Ascending aorta (tissue), 2 donors: ENCODE measurements at regions not wholly inside any gene's neighbourhood (a gene's known extent, or its start where the extent isn't known, plus 50 kb on each side); places are given as distances from the start of the nearest gene placed in this dataset.

ENCODE experiments used
- DNase-seq, 2 donors: peaks; one replicate each; pipeline ENCODE4 v3.0.0-alpha.2; 2019; ENCODE audit warnings: low spot score in 2 of 2
- H3K27ac ChIP-seq, 2 donors: fragments of 200-600 bp; sonication (generic); one replicate each; pipeline ENCODE4 v1.5.1; 2016 to 2017; ENCODE audit warnings: mild to moderate bottlenecking in 1 of 2
- H3K27me3 ChIP-seq: fragments of 200-600 bp; sonication (generic); one replicate; pipeline ENCODE4 v1.5.1; 2017
- H3K36me3 ChIP-seq, 2 donors: fragments of 200-600 bp; sonication (generic); one replicate each; pipeline ENCODE4 v1.5.1; 2016
- H3K4me1 ChIP-seq, 2 donors: fragments of 200-600 bp; sonication (generic); one replicate each; pipeline ENCODE4 v1.5.1; 2016 to 2017; ENCODE audit warnings: mild to moderate bottlenecking in 1 of 2
- H3K4me3 ChIP-seq, 2 donors: fragments of 200-600 bp; sonication (generic); one replicate each; pipeline ENCODE4 v1.5.1; 2016 to 2017; ENCODE audit warnings: mild to moderate bottlenecking in 1 of 2
- H3K9me3 ChIP-seq, 2 donors: fragments of 200-600 bp; sonication (generic); one replicate each; pipeline ENCODE4 v1.5.1; 2016
- intact Hi-C: fragments of 100-400 bp; cut with DNase I; formaldehyde crosslinking; loops from one replicate; pipeline ENCODE4 v1.15.1; 2023
- TF ChIP-seq, protein P1 (sequence below), 3 experiments: fragments of 200-600 bp in 2 of 3; fragments of 450-650 bp in 1 of 3; sonication (generic) in 2 of 3; IDR thresholded peaks; one replicate each; pipeline ENCODE4 v1.5.1; 2016 to 2019; ENCODE audit warnings: antibody characterized with exemption in 3 of 3, mild to moderate bottlenecking in 1 of 3, moderate library complexity in 1 of 3

DNA sequence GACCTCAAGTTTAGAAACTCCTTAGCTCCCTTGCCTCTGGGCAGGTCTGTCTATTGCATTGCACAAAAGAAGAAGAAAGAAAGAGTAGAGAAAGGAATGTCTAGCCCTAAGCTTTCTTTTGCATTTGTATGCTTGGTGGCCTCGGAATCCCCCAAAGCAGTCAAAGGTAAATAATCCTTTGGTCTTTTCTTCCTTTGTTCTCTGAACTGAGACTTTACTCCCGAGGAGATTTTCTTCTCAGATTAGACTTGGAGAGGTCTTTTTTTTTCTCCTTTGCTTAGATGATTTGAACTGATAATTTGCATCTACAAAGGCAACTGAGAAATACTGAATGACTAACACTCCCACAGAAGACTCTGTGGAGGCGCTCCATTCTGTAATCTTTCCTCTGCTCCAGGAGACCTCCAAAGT lies 93.2 kb downstream of the AKR1D1 start:
- intact Hi-C loops, result loop anchor here (10.0 kb wide), 1 partner anchor 365 kb away; no protein-coding TSS in a partner anchor
- no peak overlapping the region for H3K4me3 ChIP-seq
- H3K27ac ChIP-seq, result no peak overlapping the region
- no peaks in the 10 kb centered on the region for H3K4me1 ChIP-seq
- DNase-seq, result no peak
- no peaks in the 10 kb centered on the region for H3K36me3 ChIP-seq
- peaks cover 6 to 12% of the 10 kb centered on the region in 2 donors for H3K9me3 ChIP-seq
- H3K27me3 ChIP-seq, result no peaks in the 10 kb centered on the region
- TF ChIP-seq, protein P1, sequence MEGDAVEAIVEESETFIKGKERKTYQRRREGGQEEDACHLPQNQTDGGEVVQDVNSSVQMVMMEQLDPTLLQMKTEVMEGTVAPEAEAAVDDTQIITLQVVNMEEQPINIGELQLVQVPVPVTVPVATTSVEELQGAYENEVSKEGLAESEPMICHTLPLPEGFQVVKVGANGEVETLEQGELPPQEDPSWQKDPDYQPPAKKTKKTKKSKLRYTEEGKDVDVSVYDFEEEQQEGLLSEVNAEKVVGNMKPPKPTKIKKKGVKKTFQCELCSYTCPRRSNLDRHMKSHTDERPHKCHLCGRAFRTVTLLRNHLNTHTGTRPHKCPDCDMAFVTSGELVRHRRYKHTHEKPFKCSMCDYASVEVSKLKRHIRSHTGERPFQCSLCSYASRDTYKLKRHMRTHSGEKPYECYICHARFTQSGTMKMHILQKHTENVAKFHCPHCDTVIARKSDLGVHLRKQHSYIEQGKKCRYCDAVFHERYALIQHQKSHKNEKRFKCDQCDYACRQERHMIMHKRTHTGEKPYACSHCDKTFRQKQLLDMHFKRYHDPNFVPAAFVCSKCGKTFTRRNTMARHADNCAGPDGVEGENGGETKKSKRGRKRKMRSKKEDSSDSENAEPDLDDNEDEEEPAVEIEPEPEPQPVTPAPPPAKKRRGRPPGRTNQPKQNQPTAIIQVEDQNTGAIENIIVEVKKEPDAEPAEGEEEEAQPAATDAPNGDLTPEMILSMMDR (IDR thresholded peaks at IDR 0.05), result no peak

DNA sequence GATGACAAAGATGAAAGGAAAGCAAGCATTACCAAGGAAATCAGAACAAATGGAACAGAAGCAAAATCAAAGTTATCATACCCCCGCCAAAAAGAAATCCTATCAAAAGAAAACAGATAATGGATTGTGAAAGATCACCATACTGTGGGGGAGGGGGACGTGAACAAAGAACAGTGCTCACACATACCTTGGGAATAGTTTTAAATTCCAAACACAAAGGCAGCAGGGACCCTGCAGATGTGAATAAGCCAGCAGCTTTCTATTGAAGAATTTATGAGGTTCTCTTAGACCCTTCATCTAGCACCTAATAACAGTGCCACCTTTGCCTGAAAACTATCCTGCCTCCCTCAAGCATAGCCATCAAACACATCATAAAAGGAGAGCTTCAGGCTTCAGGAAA lies 94.0 kb downstream of the AKR1D1 start:
- no peaks in the 10 kb centered on the region for H3K27me3 ChIP-seq
- intact Hi-C loops, result no loop called here
- TF ChIP-seq, protein P1 (IDR thresholded peaks at IDR 0.05), result no peak
- no peak for DNase-seq
- H3K9me3 ChIP-seq, result peaks cover 0 to 4% of the 10 kb centered on the region in 2 donors
- H3K4me3 ChIP-seq, result no peak overlapping the region
- H3K27ac ChIP-seq, result no peak overlapping the region
- no peaks in the 10 kb centered on the region for H3K4me1 ChIP-seq
- H3K36me3 ChIP-seq, result no peaks in the 10 kb centered on the region

DNA sequence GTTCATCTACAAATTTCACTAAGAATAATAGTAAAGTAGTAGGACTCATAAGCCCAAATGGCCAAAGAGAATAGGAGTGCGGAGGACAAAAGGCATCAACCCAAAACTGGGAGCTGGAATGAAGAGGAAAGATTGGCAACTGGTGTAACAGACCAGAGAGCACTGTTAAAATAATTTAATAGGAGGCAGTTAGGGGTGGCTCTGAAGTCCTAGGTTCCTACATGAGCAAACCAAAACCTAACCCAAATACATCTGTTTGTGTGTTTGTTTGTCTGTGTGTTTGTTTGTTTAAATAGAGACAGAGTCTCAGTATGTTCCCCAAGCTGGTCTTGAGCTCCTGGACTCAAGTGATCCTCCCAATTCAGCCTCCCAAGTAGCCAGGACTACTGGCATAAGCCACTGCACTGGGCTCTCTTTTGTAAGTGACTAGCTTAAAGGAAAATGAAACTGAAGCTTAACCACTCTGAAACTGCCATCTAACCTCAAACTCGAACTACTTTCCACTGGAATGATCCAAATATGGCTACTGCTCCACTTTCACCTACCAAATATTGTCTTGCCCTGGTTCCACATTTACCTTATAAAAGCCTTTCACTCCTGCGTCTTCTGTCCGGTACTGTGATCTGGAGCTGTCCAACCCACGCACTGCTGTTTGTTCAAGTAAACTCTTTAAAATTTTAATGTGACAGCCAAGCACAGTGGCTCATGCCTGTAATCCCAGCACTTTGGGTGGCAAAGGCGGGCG lies 94.9 kb downstream of the AKR1D1 start:
- intact Hi-C loops, result no loop called here
- DNase-seq, result no peak
- Histone ChIP-seq H3K36me3 (no peaks in the 10 kb centered on the region), H3K4me1 (no peaks in the 10 kb centered on the region), H3K9me3 (no peaks in the 10 kb centered on the region), H3K4me3 (no peak overlapping the region), H3K27ac (no peak overlapping the region), H3K27me3 (no peaks in the 10 kb centered on the region)
- TF ChIP-seq, protein P1 (IDR thresholded peaks at IDR 0.05), result no peak

DNA sequence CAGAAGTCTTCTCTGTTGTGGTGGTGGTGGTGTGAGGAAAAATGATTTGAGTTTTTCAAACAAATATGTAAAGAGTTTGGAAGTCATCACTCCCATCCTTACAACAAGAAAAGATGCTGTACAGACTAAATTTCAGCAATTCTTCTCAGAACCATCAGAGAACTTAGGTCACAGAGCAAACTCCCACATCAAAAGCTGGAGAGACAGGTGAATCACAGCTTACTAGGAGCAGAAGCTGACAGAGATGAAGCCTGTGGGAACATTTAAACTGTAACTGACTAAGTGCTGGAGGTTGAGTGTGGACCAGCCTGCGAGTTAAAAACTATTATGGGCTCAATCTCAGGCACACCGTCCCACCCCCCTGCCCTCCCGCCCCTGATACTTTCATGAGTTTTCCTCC lies 97.3 kb downstream of the AKR1D1 start:
- Histone ChIP-seq H3K4me1 (no peaks in the 10 kb centered on the region), H3K27ac (no peak overlapping the region), H3K4me3 (no peak overlapping the region), H3K36me3 (no peaks in the 10 kb centered on the region), H3K27me3 (no peaks in the 10 kb centered on the region), H3K9me3 (no peaks in the 10 kb centered on the region)
- intact Hi-C loops, result no loop called here
- no peak for DNase-seq
- TF ChIP-seq, protein P1 (IDR thresholded peaks at IDR 0.05), result no peak

DNA sequence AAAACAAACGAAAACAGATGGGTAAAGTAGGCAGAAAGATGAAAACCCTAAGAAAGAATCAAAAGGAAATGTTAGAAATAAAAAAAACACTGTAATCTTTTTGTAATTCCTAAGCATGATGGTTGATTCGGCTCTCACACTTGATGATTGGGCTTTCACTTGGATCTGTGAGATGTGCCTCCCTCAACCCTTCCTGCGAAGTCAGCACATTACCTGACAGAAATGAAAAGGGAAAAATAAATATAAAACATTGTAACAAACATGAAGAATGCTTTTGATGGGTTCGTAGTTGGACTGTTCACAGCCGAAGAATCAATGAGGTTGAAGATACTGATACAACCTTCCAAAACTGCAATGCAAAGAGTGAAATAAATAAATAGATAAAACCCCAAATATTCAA lies 99.8 kb downstream of the AKR1D1 start:
- Histone ChIP-seq H3K4me3 (no peak overlapping the region), H3K9me3 (no peaks in the 10 kb centered on the region), H3K36me3 (no peaks in the 10 kb centered on the region), H3K27me3 (no peaks in the 10 kb centered on the region), H3K4me1 (no peaks in the 10 kb centered on the region), H3K27ac (no peak overlapping the region)
- DNase-seq, result no peak
- intact Hi-C loops, result no loop called here
- TF ChIP-seq, protein P1 (IDR thresholded peaks at IDR 0.05), result no peak
